ENCODE measurements at regions not wholly inside any gene's neighbourhood (a gene's known extent, or its start where the extent isn't known, plus 50 kb on each side); places are given as distances from the start of the nearest gene placed in this dataset.

- no peak overlapping the region for H3K27ac ChIP-seq
Measured at GRCh38 chr6:25012657-25013056, 76.9 kb upstream of the RIPOR2 start.

GRCh38 chr6:25013246-25013645 is 77.5 kb upstream of the RIPOR2 start:
- H3K27ac ChIP-seq, result no peak overlapping the region
- TF ChIP-seq, protein P1, sequence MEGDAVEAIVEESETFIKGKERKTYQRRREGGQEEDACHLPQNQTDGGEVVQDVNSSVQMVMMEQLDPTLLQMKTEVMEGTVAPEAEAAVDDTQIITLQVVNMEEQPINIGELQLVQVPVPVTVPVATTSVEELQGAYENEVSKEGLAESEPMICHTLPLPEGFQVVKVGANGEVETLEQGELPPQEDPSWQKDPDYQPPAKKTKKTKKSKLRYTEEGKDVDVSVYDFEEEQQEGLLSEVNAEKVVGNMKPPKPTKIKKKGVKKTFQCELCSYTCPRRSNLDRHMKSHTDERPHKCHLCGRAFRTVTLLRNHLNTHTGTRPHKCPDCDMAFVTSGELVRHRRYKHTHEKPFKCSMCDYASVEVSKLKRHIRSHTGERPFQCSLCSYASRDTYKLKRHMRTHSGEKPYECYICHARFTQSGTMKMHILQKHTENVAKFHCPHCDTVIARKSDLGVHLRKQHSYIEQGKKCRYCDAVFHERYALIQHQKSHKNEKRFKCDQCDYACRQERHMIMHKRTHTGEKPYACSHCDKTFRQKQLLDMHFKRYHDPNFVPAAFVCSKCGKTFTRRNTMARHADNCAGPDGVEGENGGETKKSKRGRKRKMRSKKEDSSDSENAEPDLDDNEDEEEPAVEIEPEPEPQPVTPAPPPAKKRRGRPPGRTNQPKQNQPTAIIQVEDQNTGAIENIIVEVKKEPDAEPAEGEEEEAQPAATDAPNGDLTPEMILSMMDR (conservative IDR thresholded peaks at IDR 0.05), result peak; percentile 12
- TF ChIP-seq ZFX (IDR thresholded peaks at IDR 0.05), result no peak

More at GRCh38 chr6:25012657-25013056, 76.9 kb upstream of the RIPOR2 start:
- TF ChIP-seq ZFX (IDR thresholded peaks at IDR 0.05), result no peak
- TF ChIP-seq, protein P1 (conservative IDR thresholded peaks at IDR 0.05), result no peak

- TF ChIP-seq ZFX (IDR thresholded peaks at IDR 0.05), result no peak
- TF ChIP-seq, protein P1 (conservative IDR thresholded peaks at IDR 0.05), result no peak
- H3K27ac ChIP-seq, result no peak overlapping the region; the same call in 1 of the 2 replicates
Measured at GRCh38 chr6:25014369-25014768, 78.6 kb upstream of the RIPOR2 start.

DNA sequence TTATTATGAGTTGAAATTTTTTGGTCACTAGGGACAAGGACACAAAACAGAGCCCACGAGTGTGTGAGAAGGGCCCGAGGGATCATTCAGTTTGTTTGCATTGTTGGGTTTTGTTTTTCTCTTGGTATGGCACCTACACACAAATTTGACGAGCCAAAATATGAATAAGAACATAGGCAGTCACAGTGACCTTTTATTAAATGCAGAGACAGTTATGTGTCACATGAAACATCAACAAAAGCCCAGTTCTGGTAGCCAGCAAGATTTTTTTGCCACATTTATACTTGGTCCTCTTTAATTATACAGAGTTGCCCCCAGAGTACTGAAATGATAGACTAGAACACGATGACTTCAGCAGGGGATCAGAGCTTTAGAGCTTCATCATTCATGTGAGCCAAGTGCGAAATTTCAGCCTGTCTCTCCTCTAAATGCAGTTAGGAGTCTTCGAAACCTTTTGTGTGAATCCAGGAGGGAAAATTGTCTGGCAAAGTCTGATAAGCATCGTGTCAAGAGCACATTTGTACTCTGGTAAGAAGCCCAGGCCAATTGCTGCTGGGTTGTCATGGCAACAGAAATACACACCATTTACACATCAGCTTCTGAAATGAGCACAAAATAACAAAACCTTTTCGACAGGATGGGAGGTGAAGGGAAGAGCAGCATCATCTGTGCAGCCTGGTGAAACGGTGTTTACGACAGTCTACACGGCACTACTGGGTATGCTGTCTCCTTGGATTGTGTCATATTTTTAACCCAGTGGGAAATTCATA is 79.2 kb upstream of the RIPOR2 start:
- H3K27ac ChIP-seq, result no peak overlapping the region; the same call in 1 of the 2 replicates
- TF ChIP-seq, protein P1 (conservative IDR thresholded peaks at IDR 0.05), result no peak
- TF ChIP-seq ZFX (IDR thresholded peaks at IDR 0.05), result no peak

DNA sequence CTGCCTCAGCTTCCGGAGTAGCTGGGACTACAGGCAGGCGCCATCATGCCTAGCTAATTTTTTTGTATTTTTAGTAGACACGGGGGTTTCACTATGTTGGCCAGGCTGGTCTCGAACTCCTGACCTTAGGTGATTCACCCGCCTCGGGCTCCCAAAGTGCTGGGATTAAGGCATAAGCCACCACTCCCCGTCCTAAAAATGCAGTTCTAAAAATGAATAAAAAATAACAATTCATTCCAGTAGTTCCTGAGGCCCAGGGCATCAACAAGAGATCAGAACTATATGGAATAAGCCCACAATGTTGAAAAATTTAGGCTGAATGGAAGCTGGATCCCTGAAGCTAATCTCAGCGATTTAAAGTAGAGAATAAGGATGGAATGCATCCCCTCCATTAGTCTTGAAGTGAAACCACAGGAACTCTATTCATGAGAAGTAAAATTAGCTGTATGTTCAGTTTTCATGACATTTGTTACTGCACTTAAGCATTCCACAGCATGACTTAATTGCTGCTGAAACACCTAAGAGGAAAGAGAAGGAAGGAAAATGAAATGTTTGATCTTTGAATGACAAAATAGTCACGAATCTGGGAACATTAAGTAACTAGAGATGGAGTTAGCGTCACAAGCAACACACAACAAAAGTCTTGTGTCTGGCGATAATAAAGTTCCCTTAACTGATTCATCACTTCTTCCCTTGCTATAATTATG is 80.4 kb upstream of the RIPOR2 start:
- TF ChIP-seq, protein P1 (conservative IDR thresholded peaks at IDR 0.05), result no peak
- TF ChIP-seq ZFX (IDR thresholded peaks at IDR 0.05), result no peak
- H3K27ac ChIP-seq, result no peak overlapping the region

DNA sequence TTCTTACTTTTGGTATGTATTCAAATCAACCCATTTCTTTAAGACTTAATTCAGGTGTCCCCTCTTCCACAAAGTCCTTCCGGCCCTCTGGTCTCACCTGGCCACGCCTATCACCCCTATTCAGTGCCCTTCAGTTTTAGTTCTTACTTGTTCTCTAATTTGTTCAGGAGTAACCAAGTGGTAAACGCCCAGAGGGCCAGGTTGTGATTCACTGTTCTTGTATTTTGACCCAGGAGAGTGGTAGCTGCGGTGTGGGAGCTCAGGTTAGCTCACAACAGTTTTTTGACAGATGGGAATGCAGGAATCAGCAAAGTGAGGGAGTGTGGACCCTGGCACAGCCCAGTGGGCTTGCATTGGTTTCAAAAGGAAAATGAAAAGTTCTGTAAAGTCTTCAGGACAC is 81.7 kb upstream of the RIPOR2 start:
- H3K27ac ChIP-seq, result peak overlapping the region; percentile 16; the same call in 1 of the 2 replicates
- TF ChIP-seq ZFX (IDR thresholded peaks at IDR 0.05), result no peak
- TF ChIP-seq, protein P1 (conservative IDR thresholded peaks at IDR 0.05), result no peak

DNA sequence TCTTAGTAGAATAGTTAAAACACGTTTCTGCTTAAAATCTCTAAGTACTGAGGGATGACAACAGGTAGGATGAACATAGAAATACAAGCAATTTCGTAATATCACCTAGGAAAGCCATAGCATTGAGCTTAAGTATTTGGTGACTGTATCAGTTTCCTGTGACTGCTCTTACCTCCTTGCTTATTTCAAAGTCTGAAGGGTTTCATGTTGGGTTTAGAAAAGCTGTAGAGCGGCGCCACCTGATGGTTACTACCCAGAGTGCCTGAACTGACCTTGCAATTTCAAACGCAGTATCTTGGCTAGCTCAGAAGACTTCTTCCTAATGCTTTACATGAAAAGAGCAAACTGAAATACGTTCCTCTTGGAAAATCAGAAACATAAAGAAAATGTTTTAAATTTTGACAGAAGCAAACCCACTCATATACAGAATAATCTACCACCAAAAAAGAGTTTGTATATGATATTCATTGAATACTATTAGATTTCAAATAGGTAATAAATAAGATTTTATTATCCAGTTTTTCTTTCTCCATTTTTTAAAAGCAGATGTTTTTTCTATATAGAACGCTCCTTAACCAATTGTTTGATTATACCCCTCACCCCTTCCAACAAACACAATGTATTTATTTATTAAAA is 82.3 kb upstream of the RIPOR2 start:
- TF ChIP-seq, protein P1 (conservative IDR thresholded peaks at IDR 0.05), result peak; percentile 60
- TF ChIP-seq ZFX (IDR thresholded peaks at IDR 0.05), result no peak
- H3K27ac ChIP-seq, result no peak overlapping the region

Data from C4-2B (cell line).